Keratinocyte (primary cell): ENCODE measurements at regions not wholly inside any gene's neighbourhood (a gene's known extent, or its start where the extent isn't known, plus 50 kb on each side); places are given as distances from the start of the nearest gene placed in this dataset.
A peak's percentile ranks its signal among the peaks of the same experiment; 100 is the strongest.
"Not testable (repeated sequence)": the region's sequence is repeated elsewhere in the genome, so short reads cannot be mapped to it uniquely, and the experiment has no call there.

Experiments
- DNase-seq: peaks from one replicate; pipeline ENCODE4 v3.0.0-alpha.2; 2011; ENCODE audit warnings: low read depth, missing footprints, low spot score
- FAIRE-seq: peaks from 2 replicates; lab custom pipeline; 2011; peaks lifted over from hg19 to GRCh38; lab: Jason Lieb, UNC
- H2AFZ ChIP-seq: 2 replicates; pipeline ENCODE4 v1.6.0; 2012; ENCODE audit warnings: low read length, control low read depth, inconsistent platforms; ENCODE audit not compliant: control insufficient read depth
- H3K27ac ChIP-seq: 2 replicates; pipeline ENCODE4 v1.5.1; 2011; ENCODE audit warnings: low read length; ENCODE audit not compliant: control insufficient read depth, insufficient read depth
- H3K27me3 ChIP-seq: 3 replicates; pipeline ENCODE4 v1.6.0; 2011; ENCODE audit warnings: low read length; ENCODE audit not compliant: control insufficient read depth, insufficient read depth; ENCODE audit errors: extremely low read depth
- H3K36me3 ChIP-seq, 2 experiments: 2 replicates in 1 of 2; 3 replicates in 1 of 2; pipeline ENCODE4 v1.5.1; 2011; ENCODE audit warnings: low read length in 2 of 2, mild to moderate bottlenecking in 1 of 2; ENCODE audit not compliant: control insufficient read depth in 2 of 2, insufficient read depth in 2 of 2; ENCODE audit errors: extremely low read depth in 1 of 2
- H3K4me1 ChIP-seq: 3 replicates; pipeline ENCODE4 v1.5.1; 2011; ENCODE audit warnings: low read length; ENCODE audit not compliant: control insufficient read depth, insufficient read depth; ENCODE audit errors: extremely low read depth
- H3K4me2 ChIP-seq: 3 replicates; pipeline ENCODE4 v1.6.0; 2011; ENCODE audit warnings: low read depth, low read length; ENCODE audit not compliant: control insufficient read depth, insufficient read depth; ENCODE audit errors: extremely low read depth
- H3K4me3 ChIP-seq, 3 experiments: fragments of 200-600 bp in 1 of 3; sonication (generic) in 1 of 3; 2 replicates in 2 of 3; 3 replicates in 1 of 3; pipeline ENCODE4 v1.5.1; 2011 to 2016; ENCODE audit warnings: low read length in 3 of 3, mild to moderate bottlenecking in 3 of 3, control low read depth in 2 of 3, inconsistent platforms in 1 of 3, low read depth in 1 of 3, mixed read lengths in 1 of 3, mixed run types in 1 of 3, moderate library complexity in 1 of 3; ENCODE audit not compliant: control insufficient read depth in 2 of 3, insufficient read depth in 2 of 3; ENCODE audit errors: extremely low read depth in 1 of 3
- H3K79me2 ChIP-seq: 2 replicates; pipeline ENCODE4 v1.6.0; 2012; ENCODE audit warnings: low read length; ENCODE audit not compliant: control insufficient read depth, insufficient read depth
- H3K9ac ChIP-seq: 3 replicates; pipeline ENCODE4 v1.6.0; 2011; ENCODE audit warnings: low read length; ENCODE audit not compliant: control insufficient read depth, insufficient read depth; ENCODE audit errors: extremely low read depth
- H3K9me1 ChIP-seq: 3 replicates; pipeline ENCODE4 v1.6.0; 2011; ENCODE audit warnings: low read length; ENCODE audit not compliant: control insufficient read depth, insufficient read depth; ENCODE audit errors: extremely low read depth
- H3K9me3 ChIP-seq: 2 replicates; pipeline ENCODE4 v1.5.1; 2012; ENCODE audit warnings: low read depth, low read length; ENCODE audit not compliant: control insufficient read depth
- H4K20me1 ChIP-seq: 3 replicates; pipeline ENCODE4 v1.6.0; 2011; ENCODE audit warnings: low read length; ENCODE audit not compliant: control insufficient read depth, insufficient read depth; ENCODE audit errors: extremely low read depth
- dilution Hi-C: fragments of 300-500 bp; cut with MboI; formaldehyde crosslinking; loops from one replicate; pipeline ENCODE4 v1.7.0; 2020; ENCODE audit warnings: low sequenced_read_pairs; ENCODE audit not compliant: extremely low pct_ligation_motif_present

DNA sequence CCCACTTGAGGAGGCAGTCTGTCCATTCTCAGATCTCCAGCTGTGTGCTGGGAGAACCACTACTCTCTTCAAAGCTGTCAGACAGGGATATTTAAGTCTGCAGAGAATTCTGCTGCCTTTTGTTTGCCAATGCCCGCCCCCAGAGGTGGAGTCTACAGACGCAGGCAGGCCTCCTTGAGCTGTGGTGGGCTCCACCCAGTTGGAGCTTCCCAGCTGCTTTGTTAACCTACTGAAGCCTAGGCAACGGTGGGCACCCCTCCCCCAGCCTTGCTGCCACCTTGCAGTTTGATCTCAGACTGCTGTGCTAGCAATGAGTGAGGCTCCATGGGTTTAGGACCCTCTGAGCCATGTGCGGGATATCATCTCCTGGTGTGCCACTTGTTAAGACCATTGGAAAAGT lies 119.4 kb upstream of the ZNF195 start:
- dilution Hi-C loops, H2AFZ ChIP-seq, FAIRE-seq, H3K4me2 ChIP-seq, H3K79me2 ChIP-seq, H3K9me1 ChIP-seq, H3K27me3 ChIP-seq, H3K4me3 ChIP-seq, H3K4me1 ChIP-seq, H3K27ac ChIP-seq, H4K20me1 ChIP-seq, H3K36me3 ChIP-seq, H3K9ac ChIP-seq, DNase-seq, H3K9me3 ChIP-seq: not testable (repeated sequence)

DNA sequence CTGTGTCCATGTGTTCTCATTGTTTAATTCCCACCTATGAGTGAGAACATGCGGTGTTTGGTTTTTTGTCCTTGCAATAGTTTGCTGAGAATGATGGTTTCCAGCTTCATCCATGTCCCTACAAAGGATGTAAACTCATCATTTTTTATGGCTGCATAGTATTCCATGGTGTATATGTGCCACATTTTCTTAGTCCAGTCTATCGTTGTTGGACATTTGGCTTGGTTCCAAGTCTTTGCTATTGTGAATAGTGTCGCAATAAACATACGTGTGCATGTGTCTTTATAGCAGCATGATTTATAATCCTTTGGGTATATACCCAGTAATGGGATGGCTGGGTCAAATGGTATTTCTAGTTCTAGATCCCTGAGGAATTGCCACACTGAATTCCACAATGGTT lies 114.2 kb upstream of the ZNF195 start:
- H3K4me1 ChIP-seq, H3K4me3 ChIP-seq, dilution Hi-C loops, H2AFZ ChIP-seq, H3K9me1 ChIP-seq, H4K20me1 ChIP-seq, H3K9me3 ChIP-seq, H3K36me3 ChIP-seq, H3K9ac ChIP-seq, H3K27ac ChIP-seq, H3K27me3 ChIP-seq, H3K4me2 ChIP-seq, DNase-seq, FAIRE-seq, H3K79me2 ChIP-seq: not testable (repeated sequence)

DNA sequence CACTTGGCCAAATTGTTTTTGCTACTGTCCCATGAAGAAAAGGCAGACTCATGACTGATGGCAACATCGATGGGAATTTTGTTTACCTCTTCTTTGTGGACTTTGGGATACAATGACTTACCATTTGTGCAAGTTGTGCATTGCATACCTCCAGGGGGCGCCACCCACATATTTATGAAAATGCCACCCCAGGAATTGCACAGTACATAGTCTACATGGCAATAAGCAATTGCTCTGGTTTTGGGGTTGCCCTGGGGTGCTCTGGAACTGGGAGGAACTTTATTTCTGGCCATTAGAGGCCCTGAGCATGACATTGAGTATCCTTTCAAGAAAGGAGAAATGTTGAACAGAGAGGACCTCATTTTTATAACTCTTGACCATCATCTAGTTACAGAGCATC lies 109.1 kb upstream of the ZNF195 start:
- H3K9me3 ChIP-seq, H3K27ac ChIP-seq, H3K4me1 ChIP-seq, H3K9ac ChIP-seq, dilution Hi-C loops, H3K4me2 ChIP-seq, DNase-seq, H3K27me3 ChIP-seq, FAIRE-seq, H4K20me1 ChIP-seq, H3K79me2 ChIP-seq, H3K9me1 ChIP-seq, H3K4me3 ChIP-seq, H3K36me3 ChIP-seq, H2AFZ ChIP-seq: not testable (repeated sequence)

DNA sequence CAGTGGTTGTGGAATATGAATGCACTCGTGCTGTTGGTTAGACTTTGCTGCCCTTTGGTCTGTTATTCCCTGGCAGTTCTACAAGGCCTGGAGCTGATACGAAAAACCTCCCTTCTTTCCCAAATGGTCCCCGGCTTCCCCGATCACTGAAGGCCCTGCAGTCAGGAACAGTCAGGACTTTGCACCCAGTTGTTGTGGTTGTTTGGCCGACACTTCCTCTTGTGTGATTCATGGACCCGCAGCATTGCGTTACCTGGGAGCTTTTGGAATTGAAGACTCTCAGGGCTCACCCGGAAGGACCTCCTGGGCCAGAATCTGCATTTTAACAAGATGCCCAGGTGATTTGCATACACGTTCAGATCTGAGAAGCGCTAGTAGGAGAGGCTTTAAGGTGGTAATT lies 106.8 kb upstream of the ZNF195 start:
- H3K27ac ChIP-seq, H2AFZ ChIP-seq, H3K79me2 ChIP-seq, H3K9me1 ChIP-seq, H3K9ac ChIP-seq, FAIRE-seq, H3K4me1 ChIP-seq, H3K36me3 ChIP-seq, H3K4me2 ChIP-seq, H3K9me3 ChIP-seq, H3K27me3 ChIP-seq, H3K4me3 ChIP-seq, H4K20me1 ChIP-seq, dilution Hi-C loops, DNase-seq: not testable (repeated sequence)

DNA sequence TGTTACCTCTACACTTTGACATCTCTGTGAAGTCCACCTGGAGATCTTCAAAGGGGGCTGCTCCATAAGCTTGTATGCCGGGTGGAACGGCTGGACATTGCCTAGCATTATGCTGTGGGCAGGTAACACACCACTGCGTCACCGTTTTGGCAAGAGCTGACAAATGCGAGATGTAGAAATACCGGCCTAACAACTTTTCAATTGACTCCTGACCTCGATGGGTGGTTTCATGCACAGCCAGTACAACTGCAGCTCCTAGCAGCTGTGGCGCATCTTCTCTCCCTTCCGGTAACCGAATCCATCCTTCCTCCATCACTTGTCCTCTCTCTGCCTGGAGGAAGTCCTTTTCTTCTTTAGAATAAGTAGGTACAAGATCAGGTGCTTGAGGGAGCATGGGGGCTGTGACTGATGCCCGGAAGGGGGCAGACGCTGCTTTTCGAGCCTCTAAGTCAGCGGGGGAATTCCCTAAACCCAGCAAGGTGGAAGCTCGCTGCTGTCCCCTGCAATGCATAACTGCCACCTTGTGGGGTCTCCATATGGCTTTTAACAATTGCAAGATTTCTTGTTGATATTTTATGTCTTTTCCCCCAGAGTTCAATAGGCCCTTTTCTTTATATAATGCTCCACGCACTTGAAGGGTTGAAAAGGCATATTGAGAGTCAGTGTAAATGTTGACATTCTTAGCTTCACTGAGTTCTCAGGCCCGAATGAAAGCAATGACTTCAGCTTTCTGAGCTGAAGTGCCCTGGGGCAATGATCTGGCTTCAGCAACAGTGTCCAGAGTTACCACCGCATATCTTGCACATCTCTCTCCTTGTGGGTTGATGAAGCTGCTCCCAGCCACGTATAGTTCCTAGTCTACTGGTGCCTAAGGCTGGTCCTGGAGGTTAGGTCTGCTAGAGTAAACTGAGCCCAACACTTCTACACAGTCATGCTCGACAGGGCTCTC lies 98.3 kb upstream of the ZNF195 start:
- H3K4me2 ChIP-seq = peak overlapping the region; percentile 74
- H3K36me3 ChIP-seq, dilution Hi-C loops, H3K27me3 ChIP-seq, H3K4me1 ChIP-seq, FAIRE-seq, DNase-seq, H3K9me3 ChIP-seq, H4K20me1 ChIP-seq, H3K79me2 ChIP-seq, H3K9me1 ChIP-seq: not testable (repeated sequence)
- H3K4me3 ChIP-seq = peak overlapping the region in 2 of 3 experiments; percentile 1 to 46
- H3K27ac ChIP-seq = peak overlapping the region; percentile 58
- peak overlapping the region; percentile 56 for H2AFZ ChIP-seq
- H3K9ac ChIP-seq = peak overlapping the region; percentile 69
